Breast epithelium (tissue), 4 donors: ENCODE measurements at regions not wholly inside any gene's neighbourhood (a gene's known extent, or its start where the extent isn't known, plus 50 kb on each side); places are given as distances from the start of the nearest gene placed in this dataset.
A peak's percentile ranks its signal among the peaks of the same experiment; 100 is the strongest.

Source experiments
- DNase-seq, 2 donors: peaks; one replicate each; pipeline ENCODE4 v3.0.0-alpha.2; 2019; ENCODE audit warnings: low spot score in 2 of 2
- H3K27ac ChIP-seq, 2 donors: fragments of 200-600 bp; sonication (generic) in 1 of 2; one replicate each; pipeline ENCODE4 v1.5.1; 2016 to 2019; ENCODE audit warnings: mild to moderate bottlenecking in 1 of 2
- H3K27me3 ChIP-seq, 2 donors: fragments of 200-600 bp; sonication (generic) in 1 of 2; one replicate each; pipeline versions ENCODE4 v1.5.1 to v1.6.0; 2017 to 2019; ENCODE audit warnings: control low read depth in 1 of 2, mild to moderate bottlenecking in 1 of 2
- H3K36me3 ChIP-seq: fragments of 200-600 bp; one replicate; pipeline ENCODE4 v1.5.1; 2019
- H3K4me1 ChIP-seq, 2 donors: fragments of 200-600 bp; sonication (generic); one replicate each; pipeline ENCODE4 v1.5.1; 2016 to 2019; ENCODE audit warnings: control low read depth in 1 of 2
- H3K4me3 ChIP-seq, 3 donors: fragments of 200-600 bp; sonication (generic); 1 replicate in 2 of 3; 2 replicates in 1 of 3; pipeline ENCODE4 v1.5.1; 2016 to 2019; ENCODE audit warnings: mild to moderate bottlenecking in 3 of 3, moderate library complexity in 2 of 3
- H3K9me3 ChIP-seq, 2 donors: fragments of 200-600 bp; sonication (generic) in 1 of 2; one replicate each; pipeline ENCODE4 v1.5.1; 2016 to 2019; ENCODE audit warnings: control low read depth in 1 of 2
- CTCF ChIP-seq, 3 donors: fragments of 450-650 bp; IDR thresholded peaks; one replicate each; pipeline ENCODE4 v1.5.1; 2016 to 2017; ENCODE audit warnings: antibody characterized with exemption in 3 of 3, mild to moderate bottlenecking in 3 of 3, moderate library complexity in 3 of 3
- POLR2A ChIP-seq: fragments of 450-650 bp; IDR thresholded peaks from one replicate; pipeline ENCODE4 v1.6.1; 2016; ENCODE audit warnings: antibody characterized with exemption, mild to moderate bottlenecking, moderate library complexity
- POLR2AphosphoS5 ChIP-seq, 3 donors: sonication (generic); formaldehyde crosslinking; IDR thresholded peaks; one replicate each; pipeline ENCODE4 v1.6.1; 2017; ENCODE audit warnings: antibody characterized with exemption in 3 of 3
- intact Hi-C: fragments of 100-400 bp; cut with DNase I; formaldehyde crosslinking; loops from one replicate; pipeline ENCODE4 v1.15.1; 2023; ENCODE audit warnings: low total_unique reads

GRCh38 chr2:234687718-234688475, 191.0 kb upstream of the ARL4C start:
- TF ChIP-seq POLR2A (no peak), POLR2AphosphoS5 (IDR thresholded peaks at IDR 0.05) (no peak), CTCF (IDR thresholded peaks at IDR 0.05) (no peak)
- no peaks in the 10 kb centered on the region for H3K9me3 ChIP-seq
- intact Hi-C loops: no loop called here
- no peaks in the 10 kb centered on the region for H3K27me3 ChIP-seq
- no peak overlapping the region for H3K4me3 ChIP-seq
- H3K27ac ChIP-seq: no peak overlapping the region
- no peak for DNase-seq
- H3K4me1 ChIP-seq: no peaks in the 10 kb centered on the region
- no peaks in the 10 kb centered on the region for H3K36me3 ChIP-seq

- no peak for TF ChIP-seq POLR2AphosphoS5 (IDR thresholded peaks at IDR 0.05)
- H3K4me3 ChIP-seq: no peak overlapping the region
- peak overlapping the region; percentile 38 to 62 for H3K27ac ChIP-seq
- no peaks in the 10 kb centered on the region for H3K9me3 ChIP-seq
- peak in 1 of 2 donors; percentile 51 for DNase-seq
- no peaks in the 10 kb centered on the region for H3K4me1 ChIP-seq
- H3K36me3 ChIP-seq: no peaks in the 10 kb centered on the region
- intact Hi-C loops: no loop called here
- H3K27me3 ChIP-seq: no peaks in the 10 kb centered on the region
Measured at GRCh38 chr2:234686088-234686890, 189.4 kb upstream of the ARL4C start.

GRCh38 chr2:234684466-234684865, 187.6 kb upstream of the ARL4C start:
- DNase-seq: no peak
- H3K27ac ChIP-seq: no peak overlapping the region
- TF ChIP-seq POLR2AphosphoS5 (IDR thresholded peaks at IDR 0.05) (no peak), CTCF (IDR thresholded peaks at IDR 0.05) (no peak), POLR2A (no peak)
- no peaks in the 10 kb centered on the region for H3K9me3 ChIP-seq
- H3K4me1 ChIP-seq: no peaks in the 10 kb centered on the region
- H3K4me3 ChIP-seq: no peak overlapping the region
- H3K36me3 ChIP-seq: no peaks in the 10 kb centered on the region
- no peaks in the 10 kb centered on the region for H3K27me3 ChIP-seq
- intact Hi-C loops: no loop called here

GRCh38 chr2:234683950-234684349, 187.1 kb upstream of the ARL4C start:
- intact Hi-C loops: no loop called here
- Histone ChIP-seq H3K27me3 (no peaks in the 10 kb centered on the region), H3K4me3 (no peak overlapping the region), H3K4me1 (no peaks in the 10 kb centered on the region), H3K36me3 (no peaks in the 10 kb centered on the region), H3K27ac (no peak overlapping the region), H3K9me3 (no peaks in the 10 kb centered on the region)
- TF ChIP-seq POLR2AphosphoS5 (IDR thresholded peaks at IDR 0.05): no peak
- no peak for TF ChIP-seq CTCF (IDR thresholded peaks at IDR 0.05)
- TF ChIP-seq POLR2A: no peak
- DNase-seq: no peak

GRCh38 chr2:234682492-234683228, 185.8 kb upstream of the ARL4C start:
- Histone ChIP-seq H3K4me3 (no peak overlapping the region), H3K27me3 (no peaks in the 10 kb centered on the region), H3K4me1 (no peaks in the 10 kb centered on the region), H3K27ac (no peak overlapping the region), H3K9me3 (no peaks in the 10 kb centered on the region), H3K36me3 (no peaks in the 10 kb centered on the region)
- DNase-seq: no peak
- TF ChIP-seq CTCF (IDR thresholded peaks at IDR 0.05) (no peak), POLR2A (no peak), POLR2AphosphoS5 (IDR thresholded peaks at IDR 0.05) (no peak)
- intact Hi-C loops: no loop called here
